GM18517 (cell line): ENCODE measurements at regions not wholly inside any gene's neighbourhood (a gene's known extent, or its start where the extent isn't known, plus 50 kb on each side); places are given as distances from the start of the nearest gene placed in this dataset.
A peak's percentile ranks its signal among the peaks of the same experiment; 100 is the strongest.

Experiments used
- ATAC-seq: cut with Tn5 transposase; IDR thresholded peaks from one replicate; pipeline ENCODE4 v1.9.1; 2021; ENCODE audit warnings: mild to moderate bottlenecking, moderate library complexity; ENCODE audit not compliant: unreplicated experiment

DNA sequence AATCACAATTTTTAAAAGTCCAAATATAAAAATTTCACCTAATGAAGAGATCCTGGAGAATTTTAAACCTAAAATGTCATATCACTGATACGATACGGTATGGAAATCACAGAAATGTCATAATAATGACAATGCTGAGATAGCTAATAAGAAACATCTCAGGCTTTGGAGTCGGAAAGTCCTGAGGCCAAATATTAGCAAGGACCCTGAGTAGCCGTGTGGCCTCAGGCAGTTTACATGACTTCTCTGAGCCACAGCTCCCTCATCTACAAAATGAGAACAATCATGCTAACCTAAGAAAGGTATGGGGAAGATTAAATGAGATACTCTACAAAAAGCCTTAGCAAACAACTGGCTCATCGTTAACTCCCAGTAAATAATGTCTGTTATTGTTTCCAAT is 100.9 kb upstream of the NEBL start:
- ATAC-seq: no peak

DNA sequence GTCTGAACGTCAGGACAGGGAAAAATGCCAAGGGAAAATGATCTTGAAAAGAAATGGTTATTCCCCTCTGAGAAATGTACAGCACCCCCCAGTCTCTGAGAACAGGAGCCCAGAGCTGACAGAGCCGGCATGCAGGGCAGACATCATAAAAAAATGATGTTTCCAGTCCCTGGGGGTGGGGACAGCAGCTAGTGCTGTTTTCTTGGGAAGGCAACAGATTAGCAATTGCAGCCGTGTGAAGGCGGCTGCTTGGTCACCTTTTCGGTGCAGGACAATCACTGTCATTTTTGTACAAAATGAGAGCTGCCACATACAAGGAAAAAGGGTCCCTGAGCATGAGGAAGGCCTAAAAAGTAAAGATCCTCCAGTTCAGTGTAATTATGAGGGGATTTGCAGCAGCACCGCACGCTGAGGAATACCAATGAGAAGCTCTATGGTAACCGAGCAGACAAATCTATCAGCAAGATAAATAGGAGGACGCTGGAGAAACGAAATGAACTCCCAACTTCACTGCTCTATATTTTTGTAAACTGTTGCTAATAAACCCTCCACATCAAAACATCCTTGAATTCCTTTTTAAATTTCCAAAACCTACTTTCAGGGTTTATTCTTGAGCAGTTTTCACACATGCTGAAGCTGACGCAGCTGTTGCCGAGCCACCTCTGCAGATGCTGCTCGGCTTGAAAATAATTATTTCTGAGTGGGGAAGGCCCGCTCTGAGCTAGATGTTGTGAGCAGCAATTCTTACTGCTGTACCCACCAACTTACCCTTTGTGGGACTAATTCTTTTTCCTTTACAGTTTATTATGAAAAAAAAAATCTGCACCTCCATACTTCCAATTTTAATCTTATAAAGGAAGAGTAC is 98.2 kb upstream of the NEBL start:
- no peak for ATAC-seq

DNA sequence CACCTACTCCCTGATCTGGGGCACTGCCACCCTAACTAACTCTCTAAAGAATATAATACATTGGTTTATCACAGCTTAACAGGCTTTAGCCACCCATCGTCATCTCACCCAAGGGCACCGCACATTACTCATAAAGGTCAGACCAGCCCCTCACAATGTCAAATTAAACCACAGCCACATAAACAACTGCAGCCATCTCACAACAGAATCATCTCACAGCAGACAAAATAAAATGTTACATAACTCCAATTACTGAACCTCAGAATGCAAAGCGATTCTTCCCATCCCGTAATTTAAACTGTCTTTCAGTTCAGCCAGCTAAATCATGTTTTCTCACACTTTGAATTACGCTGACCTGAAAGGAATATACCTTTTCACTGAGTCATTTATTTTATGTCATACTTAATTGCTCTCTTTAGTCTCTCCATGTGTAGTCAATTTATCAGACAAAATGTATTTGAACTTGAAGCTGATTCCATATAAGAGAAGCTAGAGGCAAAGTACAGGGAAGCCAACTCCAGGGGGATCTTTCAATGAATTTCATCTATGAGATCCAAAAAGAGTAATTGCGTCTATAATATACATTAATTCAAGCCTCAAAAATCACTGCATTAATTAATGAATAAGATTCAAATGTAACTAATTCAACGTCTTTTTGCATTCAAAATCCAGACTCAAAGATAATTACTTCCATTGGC is 96.9 kb upstream of the NEBL start:
- no peak for ATAC-seq

DNA sequence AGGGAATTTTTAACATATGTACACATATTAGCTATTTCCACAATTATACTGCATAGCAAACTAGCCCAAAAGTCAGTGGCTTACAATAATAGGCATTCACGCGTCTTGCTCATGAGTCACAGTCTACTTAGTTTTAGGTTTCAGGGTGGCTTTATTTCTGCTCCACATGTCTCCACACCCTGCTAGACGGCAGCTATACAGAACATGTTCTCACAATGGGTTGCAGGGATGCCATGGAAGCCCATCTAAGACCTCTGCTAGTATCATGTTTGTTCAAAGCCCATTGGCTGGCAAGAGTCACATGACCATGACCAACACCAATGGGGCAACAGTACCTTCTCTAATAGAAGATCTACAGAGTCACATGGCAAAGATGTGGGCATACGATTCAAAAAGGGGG is 96.3 kb upstream of the NEBL start:
- ATAC-seq: no peak

DNA sequence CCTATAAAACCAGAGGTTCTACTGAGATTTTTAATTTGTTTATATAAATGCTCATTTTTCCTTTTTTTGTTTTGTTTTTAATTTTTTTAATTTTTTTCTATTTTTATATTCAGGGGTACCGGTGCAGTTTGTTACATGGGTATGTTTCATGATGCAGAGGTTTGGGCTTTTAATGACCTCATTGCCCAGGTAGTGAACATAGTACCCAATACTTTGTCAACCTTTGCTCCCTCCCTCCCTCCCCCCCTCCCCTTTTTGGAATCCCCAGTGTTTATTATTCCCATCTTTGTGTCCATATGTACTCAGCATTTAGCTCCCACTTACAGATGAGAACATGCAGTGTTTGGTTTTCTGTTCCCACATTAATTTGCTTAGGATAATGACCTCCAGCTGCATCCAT is 94.4 kb upstream of the NEBL start:
- no peak for ATAC-seq

DNA sequence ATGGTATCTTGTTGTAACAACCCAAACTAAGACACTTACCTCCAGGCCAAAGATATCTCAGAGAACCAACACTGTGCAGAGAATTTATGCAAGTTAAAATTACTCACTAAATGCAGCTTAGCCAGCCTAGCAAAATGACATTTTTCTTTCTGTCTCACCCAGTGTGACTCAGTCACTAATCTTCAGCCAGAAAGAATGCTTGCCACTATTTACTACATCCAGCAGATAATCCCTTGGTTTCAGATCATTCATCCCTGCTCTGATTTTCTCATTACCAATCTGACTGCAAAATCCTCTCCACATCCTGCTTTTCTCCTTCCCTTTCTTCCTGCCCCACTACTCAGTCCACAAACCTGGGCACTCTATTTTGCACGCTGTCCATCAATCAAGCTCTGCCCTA is 93.5 kb upstream of the NEBL start:
- ATAC-seq: no peak

DNA sequence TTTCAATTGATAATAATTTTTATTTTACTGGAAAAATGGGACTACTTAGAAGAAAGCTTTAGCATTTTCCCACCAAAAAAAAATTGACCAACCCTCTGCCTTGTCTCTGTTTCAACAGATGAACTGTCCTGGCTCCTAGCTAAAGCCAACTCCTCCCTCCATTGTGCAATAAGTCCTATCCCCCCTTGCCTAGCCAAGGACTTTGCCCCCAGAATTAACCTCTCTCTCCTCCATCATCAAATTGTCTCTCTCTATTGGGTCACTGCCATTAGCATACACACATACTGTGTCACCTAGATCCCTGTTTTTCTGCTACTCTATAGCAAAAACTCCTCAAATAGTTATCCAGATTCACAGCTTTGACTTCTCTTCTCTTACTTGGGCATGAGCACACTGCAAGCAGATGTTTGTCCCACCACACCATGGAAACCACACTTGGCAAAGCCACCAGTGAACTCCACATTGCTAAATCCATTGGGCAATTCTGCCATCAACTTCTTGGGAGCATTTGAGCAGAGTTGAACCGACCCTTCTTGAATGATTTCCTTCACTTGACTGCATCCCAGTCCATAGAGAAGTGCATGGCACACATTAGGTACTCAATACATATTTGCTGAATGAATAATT is 91.4 kb upstream of the NEBL start:
- ATAC-seq: no peak

DNA sequence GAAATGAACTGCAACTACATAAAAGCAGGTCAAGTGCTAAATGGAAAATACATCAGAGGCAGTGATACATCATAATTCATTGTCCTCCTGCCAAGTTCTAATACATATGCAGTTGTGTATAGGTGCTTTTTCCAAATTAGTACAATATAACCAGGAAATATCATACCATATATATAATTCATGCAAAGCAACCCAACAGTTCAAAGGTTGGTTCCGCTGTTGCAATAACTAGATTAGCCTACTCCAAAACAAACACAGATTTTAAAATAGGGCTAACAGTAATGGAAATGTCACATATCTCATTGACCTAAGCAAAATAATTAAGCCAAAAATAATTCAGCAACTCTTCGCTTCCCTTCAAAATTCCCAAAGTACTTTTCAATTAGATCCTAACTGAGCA is 88.9 kb upstream of the NEBL start:
- no peak for ATAC-seq

DNA sequence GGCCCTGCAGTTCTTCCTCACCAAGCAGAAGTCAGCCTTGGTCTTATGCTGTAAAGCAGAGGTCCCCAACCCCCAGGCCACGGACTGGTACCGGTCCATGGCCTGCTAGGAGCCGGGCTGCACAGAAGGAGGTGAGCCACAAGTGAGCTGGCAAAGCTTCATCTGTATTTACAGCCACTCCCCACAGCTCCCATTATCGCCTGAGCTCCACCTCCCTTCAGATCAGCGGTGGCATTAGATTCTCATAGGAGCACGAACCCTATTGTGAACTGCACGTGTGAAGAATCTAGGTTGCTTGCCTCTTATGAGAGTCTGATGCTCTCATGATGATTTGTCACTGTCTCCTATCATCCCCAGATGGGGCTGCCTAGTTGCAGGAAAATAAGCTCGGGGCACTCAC is 87.6 kb upstream of the NEBL start:
- no peak for ATAC-seq

DNA sequence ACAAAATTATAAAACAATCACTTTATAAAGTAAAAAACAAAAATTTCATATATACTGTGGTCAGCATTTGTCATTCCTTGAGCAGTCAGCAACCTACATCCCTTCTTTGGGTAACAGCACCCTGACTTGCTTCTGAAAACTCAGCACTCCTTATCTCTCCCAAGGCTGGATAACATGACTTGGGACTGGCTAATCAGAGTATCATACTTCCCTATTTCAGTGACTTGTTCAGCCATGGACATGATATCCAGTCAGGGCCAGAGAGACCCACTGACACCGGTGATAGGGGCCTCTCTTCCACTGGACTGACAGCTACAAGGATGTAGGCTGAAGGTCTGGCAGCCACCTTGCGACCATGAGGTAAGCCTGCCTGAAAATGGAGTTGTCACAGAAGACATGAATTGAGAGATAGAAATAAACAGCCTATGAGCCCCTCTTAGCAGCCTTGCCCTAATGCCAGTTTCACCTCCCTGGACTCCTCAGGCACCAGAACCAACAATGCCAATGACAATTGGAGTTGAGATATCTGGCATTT is 84.4 kb upstream of the NEBL start:
- no peak for ATAC-seq

DNA sequence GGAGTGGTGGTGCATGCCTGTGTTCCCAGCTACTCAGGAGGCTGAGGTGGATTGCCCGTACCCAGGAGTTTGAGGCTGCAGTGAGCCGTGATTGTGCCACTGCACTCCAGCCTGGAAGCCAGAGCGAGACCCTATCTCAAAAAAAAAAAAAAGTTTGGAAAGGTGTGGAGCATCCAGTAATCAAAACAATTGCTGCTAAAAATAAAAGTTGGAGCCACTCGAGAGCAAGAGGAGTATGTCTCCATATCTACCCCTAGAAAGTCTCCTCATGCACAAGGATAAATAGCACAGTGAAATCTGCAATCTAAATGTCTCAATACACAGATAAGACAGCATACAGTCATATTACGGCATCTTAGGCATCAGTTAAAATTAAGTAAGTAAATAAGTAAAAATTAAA is 81.5 kb upstream of the NEBL start:
- ATAC-seq: no peak

DNA sequence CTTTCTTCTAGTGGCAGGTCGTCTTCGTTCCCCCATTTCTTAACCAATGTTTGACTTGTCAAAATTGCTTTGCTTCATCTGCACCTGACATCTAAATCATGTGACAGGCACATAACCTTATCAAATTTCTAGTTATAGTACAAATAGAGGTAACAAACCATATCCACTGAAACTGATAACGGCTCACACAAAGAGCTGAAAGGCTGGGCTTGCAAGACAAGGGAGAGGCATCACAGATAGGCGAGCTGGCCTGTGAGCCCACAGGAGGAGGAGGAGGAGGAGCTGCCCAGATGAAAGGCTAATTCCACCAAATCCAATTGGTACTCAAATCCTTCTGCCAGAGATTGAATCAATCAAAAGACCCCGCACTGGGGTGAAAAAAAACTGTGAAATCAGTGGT is 80.2 kb upstream of the NEBL start:
- no peak for ATAC-seq

DNA sequence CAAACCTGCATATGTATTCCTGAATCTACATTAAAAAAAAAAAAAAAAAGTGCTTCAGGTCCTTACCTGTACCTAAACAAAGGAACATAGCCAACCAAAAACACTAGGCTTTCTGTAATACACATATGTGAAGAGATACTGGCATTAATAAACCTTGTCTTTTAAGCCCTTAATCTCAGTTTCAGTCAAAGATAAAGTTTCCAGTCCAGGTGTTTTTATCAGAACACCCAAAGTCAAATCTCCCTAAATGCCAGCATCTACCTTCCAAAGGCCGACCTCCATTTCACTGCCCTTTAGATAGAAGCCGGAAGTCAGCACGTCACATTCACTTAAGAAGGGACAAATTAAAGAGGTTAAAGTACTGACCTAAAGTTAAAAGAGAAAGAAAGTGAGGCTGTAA is 79.8 kb upstream of the NEBL start:
- ATAC-seq: no peak

DNA sequence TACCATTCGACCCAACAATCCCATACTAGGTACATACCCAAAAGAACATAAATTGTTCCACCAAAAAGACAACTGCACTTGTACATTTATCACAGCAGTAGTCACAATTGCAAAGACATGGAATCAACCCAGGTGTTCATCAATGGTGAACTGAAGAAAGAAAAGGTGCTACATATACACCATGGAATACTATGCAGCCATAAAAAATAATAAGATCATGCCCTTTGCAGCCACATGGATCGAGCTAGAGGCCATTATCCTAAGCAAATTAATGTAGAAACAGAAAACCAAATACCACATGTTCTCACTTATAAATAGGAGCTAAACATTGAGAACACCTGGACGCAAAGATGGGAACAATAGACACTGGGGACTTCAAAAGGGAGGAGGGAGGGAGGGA is 79.3 kb upstream of the NEBL start:
- no peak for ATAC-seq

DNA sequence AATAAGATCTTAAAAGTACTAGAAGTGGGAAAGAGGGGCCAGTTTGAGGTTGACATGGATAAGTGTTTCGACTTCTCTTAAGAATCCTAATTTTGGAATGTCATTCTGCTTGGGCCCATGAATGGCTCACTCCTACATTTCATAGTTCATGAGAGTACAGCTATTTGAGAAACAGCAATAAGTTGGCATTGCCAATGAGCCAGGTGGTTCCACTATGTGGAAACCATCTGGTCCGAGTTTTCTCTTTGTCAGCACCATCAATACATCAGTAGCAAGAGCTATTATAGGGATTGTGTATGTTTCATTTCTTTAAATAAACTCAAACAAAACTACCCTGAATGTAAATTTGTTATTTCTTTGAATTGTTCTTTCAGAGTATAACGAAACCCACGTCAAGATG is 78.1 kb upstream of the NEBL start:
- ATAC-seq: no peak

DNA sequence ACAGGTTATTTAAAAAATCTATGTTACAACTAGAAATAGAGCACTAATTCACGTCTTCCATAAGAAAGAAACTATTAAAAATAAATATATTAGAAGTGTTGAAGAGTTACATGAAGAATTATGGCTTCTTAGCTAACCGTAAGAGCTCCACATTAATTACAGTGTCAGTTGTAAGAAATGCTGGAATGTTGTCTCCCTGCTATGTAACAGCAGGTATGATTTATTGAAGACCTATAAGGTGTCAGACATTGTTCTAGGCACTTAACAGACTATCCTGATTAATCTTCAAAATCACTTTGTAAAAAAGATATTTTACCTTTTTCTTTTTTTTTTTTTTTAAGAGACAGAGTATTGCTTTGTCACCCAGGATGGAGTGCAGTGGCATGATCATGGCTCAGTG is 75.8 kb upstream of the NEBL start:
- no peak for ATAC-seq

DNA sequence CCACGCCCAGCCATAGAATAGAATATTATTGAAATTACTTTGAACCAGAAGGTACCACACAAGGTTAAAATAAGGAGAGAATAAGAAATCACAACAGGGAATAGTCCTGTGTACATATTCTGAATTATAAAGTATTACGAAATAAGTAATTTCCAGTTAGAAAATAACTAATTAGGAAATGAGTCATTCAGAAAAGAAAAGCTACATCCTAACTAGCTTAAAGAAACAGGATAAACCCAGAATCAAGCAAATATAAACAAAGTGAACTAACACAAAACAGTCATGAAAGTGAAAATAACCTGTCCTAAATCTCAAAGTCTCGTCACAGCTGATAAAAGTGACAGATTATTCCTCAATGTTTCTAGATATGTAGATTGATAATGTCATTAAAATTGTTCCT is 74.8 kb upstream of the NEBL start:
- ATAC-seq: peak; percentile 28

DNA sequence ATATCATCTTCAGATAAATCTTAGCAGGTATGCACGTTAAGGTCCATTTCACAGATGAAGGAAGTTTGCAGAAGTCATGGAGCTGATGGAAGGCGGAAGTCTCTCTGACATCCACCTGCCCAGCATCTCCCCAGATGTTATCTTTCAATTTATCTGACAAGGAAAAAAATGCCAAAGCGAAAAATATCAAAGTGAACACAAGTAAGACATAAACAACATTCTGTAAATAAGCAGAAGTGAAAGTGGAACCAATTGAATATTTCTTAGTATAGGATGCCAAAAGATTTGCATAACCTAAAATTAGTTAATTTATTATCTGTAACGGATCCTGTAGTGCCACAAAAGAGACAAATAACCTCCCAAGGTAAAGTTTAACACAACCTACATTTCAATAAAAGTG is 73.6 kb upstream of the NEBL start:
- peak; percentile 97 for ATAC-seq

DNA sequence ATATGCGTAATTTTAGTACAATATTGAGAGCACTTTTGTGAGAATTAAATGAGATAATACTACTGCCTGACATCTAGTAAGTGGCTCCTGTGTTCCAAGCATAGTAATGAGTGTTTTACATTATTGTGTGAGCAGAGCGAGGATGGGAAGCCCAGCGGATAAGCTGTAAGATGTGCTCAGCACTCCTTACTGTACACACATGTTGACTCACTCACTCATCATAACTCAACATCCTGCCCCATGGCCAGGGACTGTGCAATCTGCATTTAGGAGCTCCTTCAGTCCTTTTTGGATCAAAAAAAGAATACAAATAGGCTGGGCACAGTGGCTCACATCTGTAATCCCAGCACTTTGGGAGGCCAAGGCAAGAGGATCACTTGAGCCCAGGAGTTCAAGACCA is 72.9 kb upstream of the NEBL start:
- ATAC-seq: no peak

DNA sequence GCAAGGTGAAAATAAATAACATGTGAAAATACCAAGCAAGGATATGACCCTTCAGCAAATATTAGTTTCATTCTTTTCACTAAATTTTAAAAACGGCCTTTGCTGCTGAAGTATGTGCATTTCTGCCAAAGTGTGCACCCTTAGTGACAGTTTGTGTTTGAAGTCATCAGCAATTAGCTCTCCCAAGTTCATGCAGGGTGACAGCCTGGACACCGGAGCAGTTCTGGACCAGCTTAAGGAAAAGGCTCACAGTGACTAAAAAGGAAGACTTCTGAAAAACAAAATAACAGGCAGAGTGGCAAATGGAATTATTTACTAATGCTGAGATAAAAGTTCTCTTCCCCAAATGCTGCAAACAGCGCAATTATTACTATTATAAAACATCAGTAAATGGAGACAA is 69.3 kb upstream of the NEBL start:
- no peak for ATAC-seq

DNA sequence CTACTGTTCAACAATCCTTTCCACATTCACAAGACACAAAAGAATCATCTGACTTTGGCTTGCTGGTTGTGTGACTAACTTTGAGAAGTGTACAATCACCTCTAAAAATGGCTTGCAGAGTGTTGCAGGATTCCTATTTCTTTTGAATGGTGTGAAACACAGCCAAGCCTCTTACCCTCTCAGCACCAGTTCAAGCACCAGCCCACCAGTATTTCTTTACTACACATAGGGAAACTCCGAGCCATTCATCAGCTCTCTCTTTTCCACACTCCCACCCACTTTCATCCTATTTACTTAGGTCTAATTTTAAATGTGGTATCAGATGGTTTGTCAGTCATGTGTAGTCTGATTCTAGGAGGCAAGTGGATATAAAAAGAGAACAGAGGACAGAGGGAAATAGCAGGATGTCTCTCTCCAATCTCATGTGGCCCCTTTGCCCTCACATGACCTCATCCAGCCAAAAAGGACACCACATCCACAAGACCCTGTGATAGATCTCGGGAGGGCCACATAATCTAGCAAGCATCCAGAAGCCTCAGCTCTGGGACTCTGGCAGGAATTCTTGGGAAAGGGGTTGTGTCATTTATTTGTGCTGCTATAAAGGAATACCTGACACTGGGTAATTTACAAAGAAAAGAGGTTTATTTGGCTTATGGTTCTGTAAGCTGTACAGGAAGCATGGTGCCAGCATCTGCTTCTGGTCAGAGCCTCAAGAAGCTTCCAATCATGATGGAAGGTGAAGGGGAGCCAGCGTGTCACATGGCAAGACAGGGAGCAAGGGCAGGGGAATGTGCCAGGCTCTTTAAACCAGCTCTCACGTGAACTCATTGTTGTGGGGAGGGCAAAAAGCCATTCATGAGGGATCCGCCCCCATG is 66.8 kb upstream of the NEBL start:
- ATAC-seq: no peak
